ENCODE measurements at regions not wholly inside any gene's neighbourhood (a gene's known extent, or its start where the extent isn't known, plus 50 kb on each side); places are given as distances from the start of the nearest gene placed in this dataset.

DNA sequence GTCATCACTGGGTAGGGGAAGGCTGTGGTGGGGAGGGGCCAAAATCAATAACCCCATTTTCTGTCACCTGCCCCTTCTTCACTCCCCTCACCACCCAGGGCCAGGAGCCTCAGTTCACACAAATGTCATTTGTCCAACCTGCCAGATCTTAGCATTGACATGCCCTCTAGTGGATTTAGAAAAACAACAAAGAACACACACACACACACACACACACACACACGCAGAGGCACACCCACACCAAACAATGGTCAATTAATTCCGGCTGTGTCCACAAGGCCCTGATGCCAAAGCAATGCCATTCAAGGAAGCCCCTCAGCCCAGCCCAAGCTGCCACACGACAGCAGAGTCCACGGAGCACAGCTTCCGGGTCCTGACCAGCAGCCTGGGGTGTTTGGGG, 68.4 kb downstream of the NOG start:
- TF ChIP-seq, protein P1, sequence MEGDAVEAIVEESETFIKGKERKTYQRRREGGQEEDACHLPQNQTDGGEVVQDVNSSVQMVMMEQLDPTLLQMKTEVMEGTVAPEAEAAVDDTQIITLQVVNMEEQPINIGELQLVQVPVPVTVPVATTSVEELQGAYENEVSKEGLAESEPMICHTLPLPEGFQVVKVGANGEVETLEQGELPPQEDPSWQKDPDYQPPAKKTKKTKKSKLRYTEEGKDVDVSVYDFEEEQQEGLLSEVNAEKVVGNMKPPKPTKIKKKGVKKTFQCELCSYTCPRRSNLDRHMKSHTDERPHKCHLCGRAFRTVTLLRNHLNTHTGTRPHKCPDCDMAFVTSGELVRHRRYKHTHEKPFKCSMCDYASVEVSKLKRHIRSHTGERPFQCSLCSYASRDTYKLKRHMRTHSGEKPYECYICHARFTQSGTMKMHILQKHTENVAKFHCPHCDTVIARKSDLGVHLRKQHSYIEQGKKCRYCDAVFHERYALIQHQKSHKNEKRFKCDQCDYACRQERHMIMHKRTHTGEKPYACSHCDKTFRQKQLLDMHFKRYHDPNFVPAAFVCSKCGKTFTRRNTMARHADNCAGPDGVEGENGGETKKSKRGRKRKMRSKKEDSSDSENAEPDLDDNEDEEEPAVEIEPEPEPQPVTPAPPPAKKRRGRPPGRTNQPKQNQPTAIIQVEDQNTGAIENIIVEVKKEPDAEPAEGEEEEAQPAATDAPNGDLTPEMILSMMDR (IDR thresholded peaks at IDR 0.05): no peak
- no peak for TF ChIP-seq EZH2 (IDR thresholded peaks at IDR 0.05)
